ENCODE measurements at regions not wholly inside any gene's neighbourhood (a gene's known extent, or its start where the extent isn't known, plus 50 kb on each side); places are given as distances from the start of the nearest gene placed in this dataset.
"Not testable (repeated sequence)": the region's sequence is repeated elsewhere in the genome, so short reads cannot be mapped to it uniquely, and the experiment has no call there.

GRCh38 chr13:111589321-111589720 lies 268.9 kb downstream of the TEX29 start:
- no peak for DNase-seq
- in situ Hi-C loops (cut with MboI; ENCODE audit: low pct_unique_long_range_greater_than_20kb, low sequenced_read_pairs) = no loop called here

GRCh38 chr13:111589992-111590391 lies 269.6 kb downstream of the TEX29 start:
- in situ Hi-C loops (cut with MboI; ENCODE audit: low pct_unique_long_range_greater_than_20kb, low sequenced_read_pairs) = no loop called here

GRCh38 chr13:111590796-111591195 lies 270.4 kb downstream of the TEX29 start:
- no peak for DNase-seq
- in situ Hi-C loops (cut with MboI; ENCODE audit: low pct_unique_long_range_greater_than_20kb, low sequenced_read_pairs) = no loop called here

More at GRCh38 chr13:111589992-111590391, 269.6 kb downstream of the TEX29 start:
- no peak for DNase-seq

GRCh38 chr13:111593490-111593889 lies 273.0 kb downstream of the TEX29 start:
- DNase-seq; in situ Hi-C loops (cut with MboI; ENCODE audit: low pct_unique_long_range_greater_than_20kb, low sequenced_read_pairs): not testable (repeated sequence)

- no peak for DNase-seq
- in situ Hi-C loops (cut with MboI; ENCODE audit: low pct_unique_long_range_greater_than_20kb, low sequenced_read_pairs) = no loop called here
Measured at GRCh38 chr13:111594606-111595005, 274.2 kb downstream of the TEX29 start.

GRCh38 chr13:111595276-111595675 lies 274.8 kb downstream of the TEX29 start:
- in situ Hi-C loops (cut with MboI; ENCODE audit: low pct_unique_long_range_greater_than_20kb, low sequenced_read_pairs) = no loop called here
- no peak for DNase-seq

- in situ Hi-C loops (cut with MboI; ENCODE audit: low pct_unique_long_range_greater_than_20kb, low sequenced_read_pairs) = no loop called here
- DNase-seq = no peak
Measured at GRCh38 chr13:111595791-111596190, 275.3 kb downstream of the TEX29 start.

- in situ Hi-C loops (cut with MboI; ENCODE audit: low pct_unique_long_range_greater_than_20kb, low sequenced_read_pairs) = no loop called here
- DNase-seq = no peak
Measured at GRCh38 chr13:111597191-111597611, 276.8 kb downstream of the TEX29 start.

GRCh38 chr13:111597618-111598017 lies 277.2 kb downstream of the TEX29 start:
- in situ Hi-C loops (cut with MboI; ENCODE audit: low pct_unique_long_range_greater_than_20kb, low sequenced_read_pairs) = no loop called here
- no peak for DNase-seq

- DNase-seq = no peak
- in situ Hi-C loops (cut with MboI; ENCODE audit: low pct_unique_long_range_greater_than_20kb, low sequenced_read_pairs) = no loop called here
Measured at GRCh38 chr13:111598747-111599146, 278.3 kb downstream of the TEX29 start.

- in situ Hi-C loops (cut with MboI; ENCODE audit: low pct_unique_long_range_greater_than_20kb, low sequenced_read_pairs) = no loop called here
- DNase-seq = no peak
Measured at GRCh38 chr13:111599791-111600190, 279.3 kb downstream of the TEX29 start.

GRCh38 chr13:111602874-111603273 lies 282.4 kb downstream of the TEX29 start:
- in situ Hi-C loops (cut with MboI; ENCODE audit: low pct_unique_long_range_greater_than_20kb, low sequenced_read_pairs) = no loop called here
- no peak for DNase-seq

GRCh38 chr13:111604097-111604496 lies 283.7 kb downstream of the TEX29 start:
- in situ Hi-C loops (cut with MboI; ENCODE audit: low pct_unique_long_range_greater_than_20kb, low sequenced_read_pairs) = no loop called here
- DNase-seq = no peak

- no peak for DNase-seq
Measured at GRCh38 chr13:111608556-111608955, 288.1 kb downstream of the TEX29 start.

GRCh38 chr13:111609631-111610030 lies 289.2 kb downstream of the TEX29 start:
- no peak for DNase-seq
- in situ Hi-C loops (cut with MboI; ENCODE audit: low pct_unique_long_range_greater_than_20kb, low sequenced_read_pairs) = no loop called here

More at GRCh38 chr13:111608556-111608955, 288.1 kb downstream of the TEX29 start:
- in situ Hi-C loops (cut with MboI; ENCODE audit: low pct_unique_long_range_greater_than_20kb, low sequenced_read_pairs) = no loop called here

GRCh38 chr13:111610081-111610480 lies 289.6 kb downstream of the TEX29 start:
- in situ Hi-C loops (cut with MboI; ENCODE audit: low pct_unique_long_range_greater_than_20kb, low sequenced_read_pairs) = no loop called here
- DNase-seq = peak; percentile 20

- no peak for DNase-seq
- in situ Hi-C loops (cut with MboI; ENCODE audit: low pct_unique_long_range_greater_than_20kb, low sequenced_read_pairs) = no loop called here
Measured at GRCh38 chr13:111610879-111611278, 290.4 kb downstream of the TEX29 start.

GRCh38 chr13:111611651-111612050 lies 291.2 kb downstream of the TEX29 start:
- in situ Hi-C loops (cut with MboI; ENCODE audit: low pct_unique_long_range_greater_than_20kb, low sequenced_read_pairs) = no loop called here
- DNase-seq = no peak

- no peak for DNase-seq
- in situ Hi-C loops (cut with MboI; ENCODE audit: low pct_unique_long_range_greater_than_20kb, low sequenced_read_pairs) = no loop called here
Measured at GRCh38 chr13:111612886-111613285, 292.4 kb downstream of the TEX29 start.

- in situ Hi-C loops (cut with MboI; ENCODE audit: low pct_unique_long_range_greater_than_20kb, low sequenced_read_pairs) = no loop called here
- DNase-seq = no peak
Measured at GRCh38 chr13:111614009-111614408, 293.6 kb downstream of the TEX29 start.

- DNase-seq = no peak
- in situ Hi-C loops (cut with MboI; ENCODE audit: low pct_unique_long_range_greater_than_20kb, low sequenced_read_pairs) = no loop called here
Measured at GRCh38 chr13:111614613-111615012, 294.2 kb downstream of the TEX29 start.

- no peak for DNase-seq
Measured at GRCh38 chr13:111616203-111616602, 295.8 kb downstream of the TEX29 start.

More at GRCh38 chr13:111616203-111616602, 295.8 kb downstream of the TEX29 start:
- in situ Hi-C loops (cut with MboI; ENCODE audit: low pct_unique_long_range_greater_than_20kb, low sequenced_read_pairs) = no loop called here
